GM18951 (cell line): ENCODE measurements at regions not wholly inside any gene's neighbourhood (a gene's known extent, or its start where the extent isn't known, plus 50 kb on each side); places are given as distances from the start of the nearest gene placed in this dataset.
"Not testable (repeated sequence)": the region's sequence is repeated elsewhere in the genome, so short reads cannot be mapped to it uniquely, and the experiment has no call there.

Experiments
- in situ Hi-C: fragments of 300-500 bp; cut with MboI; formaldehyde crosslinking; loops from one replicate; pipeline ENCODE4 v1.12.0; 2022; ENCODE audit warnings: low sequenced_read_pairs, mixed read lengths, inconsistent platforms; ENCODE audit not compliant: unreplicated experiment

DNA sequence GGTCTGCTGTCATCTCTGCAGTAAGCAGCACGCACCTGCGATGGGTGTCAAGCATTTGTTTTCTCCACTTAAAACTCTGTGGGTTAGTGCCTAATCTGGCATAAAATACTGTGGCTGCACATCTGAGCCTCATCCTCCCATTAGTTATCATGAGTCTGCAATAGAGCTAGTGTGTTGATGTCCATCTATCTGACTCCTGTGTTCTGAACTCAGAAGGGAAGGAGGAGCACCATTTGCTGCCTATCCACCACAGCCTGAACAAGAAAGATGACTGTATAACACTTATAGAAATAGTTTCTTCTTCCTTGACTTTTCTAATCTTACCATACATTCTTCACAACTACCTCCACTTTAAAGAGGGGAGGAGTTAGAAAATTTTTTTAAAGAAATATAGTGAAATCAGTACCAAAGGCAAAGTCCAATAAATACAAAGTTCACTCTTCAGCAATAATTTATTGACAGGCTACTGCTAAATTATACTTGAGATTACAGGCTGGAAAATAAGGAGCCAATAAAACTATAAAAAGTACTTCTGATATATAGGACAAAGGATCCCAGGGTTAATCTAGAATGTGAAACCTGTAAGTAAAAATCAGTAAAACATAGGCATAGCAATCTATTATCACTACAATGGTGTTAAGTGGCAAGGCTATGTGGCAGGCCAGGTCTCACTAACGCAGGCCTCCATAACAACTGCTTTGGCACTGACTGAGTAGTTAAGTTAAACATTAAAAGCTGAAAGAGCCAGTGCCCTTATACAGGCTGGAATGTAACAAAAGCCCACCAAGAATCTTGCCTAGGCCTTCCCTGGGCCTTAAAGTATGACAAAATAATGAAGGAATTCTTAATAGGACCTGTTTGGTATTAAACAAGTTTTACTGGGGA, 70.2 kb downstream of the LGALS9C start:
- in situ Hi-C loops = loop anchor here (25.0 kb wide), 1 partner anchor 1759 kb away; no protein-coding TSS in a partner anchor

DNA sequence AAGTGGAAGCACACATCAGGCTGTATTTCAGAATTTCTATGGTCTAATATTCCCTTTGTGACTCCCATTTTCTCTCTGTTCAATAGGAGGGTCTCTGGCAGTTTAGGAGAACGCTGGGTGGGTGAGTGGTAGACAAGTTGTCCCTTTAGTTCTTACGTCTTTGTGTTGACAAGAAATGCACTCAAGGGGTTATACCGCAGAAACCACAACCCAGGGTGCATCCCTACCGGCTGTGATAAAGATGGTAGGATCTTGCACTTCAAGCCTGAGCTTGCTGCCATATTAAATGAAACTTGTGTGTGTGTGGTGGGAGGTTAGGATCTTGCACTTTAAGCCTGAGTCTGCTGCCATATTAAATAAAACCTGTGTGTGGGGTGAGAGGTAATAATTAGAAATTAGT, 80.5 kb downstream of the LGALS9C start:
- in situ Hi-C loops = not testable (repeated sequence)

DNA sequence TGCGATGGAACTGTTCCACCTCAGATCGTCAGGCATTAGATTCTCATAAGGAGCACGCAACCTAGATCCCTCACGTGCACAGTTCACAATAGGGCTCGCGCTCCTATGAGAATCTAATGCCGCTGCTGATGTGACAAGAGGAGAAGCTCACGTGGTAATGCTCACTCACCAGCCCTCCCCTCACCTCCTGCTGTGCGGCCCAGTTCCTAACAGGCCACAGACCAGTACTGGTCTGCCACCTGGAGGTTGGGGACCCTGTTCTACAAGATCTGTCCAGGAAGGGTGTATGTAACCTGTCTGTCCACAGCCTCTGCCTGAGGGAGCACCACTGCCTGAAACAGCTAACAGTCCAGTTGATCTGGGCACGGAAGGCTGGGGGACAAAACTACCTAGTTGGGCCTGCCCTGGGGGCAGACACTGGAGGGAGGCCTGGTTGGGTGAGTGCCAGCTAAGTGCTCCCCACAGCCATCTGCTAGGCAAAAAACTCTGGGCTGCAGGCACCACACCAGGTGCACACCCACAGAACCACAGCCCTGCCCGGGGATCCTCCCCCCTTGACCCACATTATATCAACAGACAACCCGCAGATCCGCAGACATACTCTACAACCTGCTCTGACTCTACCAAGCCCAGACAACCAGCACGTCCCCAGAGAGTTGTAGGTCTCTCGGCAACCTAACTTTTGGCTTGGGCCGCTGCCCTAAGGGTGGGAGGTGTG, 80.7 kb downstream of the TBC1D28 start:
- in situ Hi-C loops = not testable (repeated sequence)

DNA sequence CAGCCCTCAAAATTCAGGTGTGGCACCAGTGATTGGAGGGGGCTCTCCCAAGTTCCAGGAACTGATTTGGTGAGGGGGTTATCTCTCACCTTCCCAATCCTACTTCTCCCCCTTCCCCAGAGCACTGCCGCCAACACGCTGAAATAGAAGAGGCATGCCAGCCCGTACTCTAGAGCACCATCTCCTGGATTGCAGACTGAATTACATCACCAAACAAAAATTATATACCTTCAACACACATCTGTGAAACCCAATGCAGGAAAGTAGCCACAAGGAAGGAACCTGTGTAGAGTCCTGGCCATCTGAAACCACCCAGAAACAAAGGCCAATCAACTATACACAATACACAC, 80.1 kb downstream of the TBC1D28 start:
- in situ Hi-C loops = not testable (repeated sequence)

DNA sequence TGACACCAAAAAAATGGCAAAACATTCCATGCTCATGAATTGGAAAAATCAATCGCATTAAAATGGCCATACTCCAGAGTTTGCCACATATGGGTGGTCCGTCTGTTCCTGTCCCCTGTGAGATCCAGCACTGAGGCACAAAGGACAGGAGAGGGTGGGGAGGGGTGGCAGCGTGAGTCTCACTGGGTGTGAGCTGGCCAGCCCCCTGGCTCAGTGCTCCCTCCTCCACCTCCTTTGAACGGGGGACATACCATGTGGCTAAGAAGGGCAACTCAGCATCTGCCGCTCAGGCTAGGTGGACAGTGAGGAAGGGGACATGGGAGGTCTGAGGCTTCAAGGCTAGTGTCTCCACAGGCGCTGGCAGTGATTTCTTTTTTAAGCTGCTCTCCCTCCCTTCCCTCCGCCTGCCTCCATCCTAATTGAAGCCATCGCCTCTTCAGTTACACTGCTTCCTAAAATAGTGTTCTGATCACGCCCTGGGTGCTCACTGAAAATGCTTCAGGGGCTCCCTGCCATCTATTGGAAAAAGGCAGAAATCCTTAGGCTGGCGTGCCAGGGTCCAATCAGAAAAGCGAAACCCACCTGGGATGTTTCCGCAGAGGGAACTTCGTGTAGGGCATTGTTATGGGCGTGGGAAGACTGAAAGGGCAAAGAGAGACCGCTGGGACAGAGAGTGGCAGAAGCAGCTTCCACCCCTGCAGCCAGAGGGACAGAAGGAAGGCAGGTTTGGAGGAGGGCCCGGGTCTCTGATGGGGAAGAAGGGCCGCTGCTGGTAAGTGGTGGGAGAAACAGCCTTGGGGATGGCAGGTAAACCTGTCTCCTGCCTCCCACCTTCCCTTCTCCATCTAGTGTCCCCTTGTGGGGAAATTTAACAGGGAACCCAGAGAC, 75.8 kb downstream of the TBC1D28 start:
- in situ Hi-C loops = not testable (repeated sequence)

DNA sequence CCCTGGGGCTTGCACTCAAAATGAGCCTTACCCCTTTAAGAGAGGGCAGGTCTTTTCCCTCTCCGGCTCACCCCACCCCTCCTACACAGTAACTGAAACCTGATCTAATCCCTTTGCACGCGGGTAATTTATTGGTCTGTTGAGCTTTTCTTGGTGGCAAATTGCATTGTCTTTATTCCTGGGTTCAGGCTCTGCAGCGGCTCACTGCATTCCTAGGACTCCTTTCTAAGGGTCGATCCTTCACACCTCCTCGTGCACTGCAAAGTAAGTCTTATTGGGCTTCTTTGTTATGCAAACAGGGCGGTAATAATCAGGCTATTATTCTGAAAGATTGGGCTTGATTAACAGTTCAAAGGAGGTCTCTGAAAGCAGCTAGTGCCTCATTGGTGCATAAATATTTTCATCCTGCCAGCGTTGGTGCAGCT, 74.7 kb downstream of the TBC1D28 start:
- in situ Hi-C loops = not testable (repeated sequence)

DNA sequence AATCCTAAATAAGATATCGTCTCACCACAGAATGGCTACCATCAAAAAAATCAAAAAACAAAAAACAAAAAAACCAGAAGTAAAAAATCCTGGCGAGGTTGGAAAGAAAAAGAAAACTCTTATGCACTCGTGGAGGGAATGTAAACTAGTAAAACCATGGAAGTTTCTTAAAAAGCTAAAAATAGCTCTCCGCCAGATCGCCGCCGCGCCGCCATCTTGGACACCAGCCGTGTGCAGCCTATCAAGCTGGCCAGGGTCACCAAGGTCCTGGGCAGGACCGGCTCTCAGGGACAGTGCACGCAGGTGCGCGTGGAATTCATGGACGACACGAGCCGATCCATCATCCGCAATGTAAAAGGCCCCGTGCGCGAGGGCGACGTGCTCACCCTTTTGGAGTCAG, 71.7 kb downstream of the TBC1D28 start:
- in situ Hi-C loops = not testable (repeated sequence)

DNA sequence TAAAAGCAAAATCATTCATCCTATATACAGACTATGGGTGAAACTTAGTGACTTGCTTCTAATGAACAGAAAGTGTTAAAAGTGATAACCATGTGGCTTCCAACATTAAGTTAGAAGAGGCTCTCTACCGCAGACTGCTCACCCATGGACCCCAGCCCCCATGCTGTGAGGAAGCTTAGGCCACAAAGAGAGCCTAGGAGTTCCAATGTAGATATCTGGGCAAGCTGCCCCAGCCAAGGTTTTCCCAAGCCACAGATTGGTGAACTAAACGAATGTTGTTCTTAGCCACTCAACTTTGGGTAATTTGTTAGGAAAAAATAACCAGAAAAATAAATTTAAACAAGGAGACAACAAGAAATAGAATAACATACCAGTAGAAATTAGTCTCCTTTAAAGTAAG, 70.1 kb downstream of the TBC1D28 start:
- in situ Hi-C loops = not testable (repeated sequence)
